A673 (cell line): ENCODE measurements at regions not wholly inside any gene's neighbourhood (a gene's known extent, or its start where the extent isn't known, plus 50 kb on each side); places are given as distances from the start of the nearest gene placed in this dataset.

Source experiments
- BruUV-seq: library from RNA; stranded (reverse); fragments of 400-500 nt; replicated peaks from 2 replicates; lab custom pipeline; 2021; lab: Mats Ljungman, UMichigan
- CTCF ChIA-PET: fragments of 300-600 bp; sonication (Branson Sonifier 250); formaldehyde crosslinking; loops from one replicate; lab custom pipeline; 2022; ENCODE audit warnings: antibody characterized with exemption; lab: Charles Lee
- POLR2A ChIA-PET: fragments of 300-600 bp; sonication (Branson Sonifier 250); formaldehyde crosslinking; loops from one replicate; lab custom pipeline; 2022; ENCODE audit warnings: antibody characterized with exemption; ENCODE audit not compliant: low non-redundant PET; lab: Charles Lee
- DNase-seq: peaks from one replicate; pipeline ENCODE4 v3.0.0-alpha.2; 2015; ENCODE audit warnings: low spot score
- H3K27ac ChIP-seq: fragments of 200-600 bp; sonication (generic); 2 replicates; pipeline ENCODE4 v1.5.1; 2016; ENCODE audit warnings: mixed run types, low read depth, mild to moderate bottlenecking, mixed read lengths, antibody characterized with exemption, low read length; ENCODE audit not compliant: poor library complexity, severe bottlenecking
- H3K27me3 ChIP-seq: fragments of 200-600 bp; sonication (generic); replicated peaks from 2 replicates; pipeline ENCODE4 v1.6.1; 2017; ENCODE audit warnings: mixed run types, low read depth, mild to moderate bottlenecking, mixed read lengths, antibody characterized with exemption, low read length; ENCODE audit not compliant: insufficient read depth, poor library complexity
- H3K36me3 ChIP-seq: fragments of 200-600 bp; sonication (generic); 2 replicates; pipeline ENCODE4 v1.6.1; 2016; ENCODE audit warnings: mixed run types, mild to moderate bottlenecking, mixed read lengths, antibody characterized with exemption, low read length; ENCODE audit not compliant: insufficient read depth, poor library complexity, severe bottlenecking
- H3K4me1 ChIP-seq: fragments of 200-600 bp; sonication (generic); 2 replicates; pipeline ENCODE4 v1.6.1; 2017; ENCODE audit warnings: mixed run types, mild to moderate bottlenecking, mixed read lengths, antibody characterized with exemption, low read length; ENCODE audit not compliant: insufficient read depth, poor library complexity, severe bottlenecking
- H3K4me3 ChIP-seq: fragments of 200-600 bp; sonication (generic); 2 replicates; pipeline ENCODE4 v1.5.1; 2016; ENCODE audit warnings: low read depth, mixed run types, mild to moderate bottlenecking, mixed read lengths, low read length; ENCODE audit not compliant: poor library complexity, severe bottlenecking
- H3K9me3 ChIP-seq: fragments of 200-600 bp; sonication (generic); 2 replicates; pipeline ENCODE4 v1.6.1; 2016; ENCODE audit warnings: mixed run types, low read depth, mild to moderate bottlenecking, mixed read lengths, antibody characterized with exemption, low read length; ENCODE audit not compliant: poor library complexity, severe bottlenecking
- EZH2 ChIP-seq: fragments of 200-600 bp; sonication (generic); IDR thresholded peaks from 2 replicates; pipeline ENCODE4 v1.6.1; 2017; ENCODE audit warnings: borderline replicate concordance, low read depth, mild to moderate bottlenecking, mixed read lengths, antibody characterized with exemption, low read length; ENCODE audit not compliant: poor library complexity, severe bottlenecking
- intact Hi-C: fragments of 100-400 bp; cut with micrococcal nuclease; formaldehyde crosslinking; loops from one replicate; pipeline ENCODE4 v1.10.0; 2022; ENCODE audit not compliant: unreplicated experiment
- TF ChIP-seq, protein P1 (sequence below): fragments of 300-800, 200-600 bp; sonication (generic); conservative IDR thresholded peaks from 2 replicates; pipeline ENCODE4 v1.5.1; 2017; ENCODE audit warnings: low read depth, mild to moderate bottlenecking, antibody characterized with exemption, low read length, moderate library complexity, mixed read lengths

DNA sequence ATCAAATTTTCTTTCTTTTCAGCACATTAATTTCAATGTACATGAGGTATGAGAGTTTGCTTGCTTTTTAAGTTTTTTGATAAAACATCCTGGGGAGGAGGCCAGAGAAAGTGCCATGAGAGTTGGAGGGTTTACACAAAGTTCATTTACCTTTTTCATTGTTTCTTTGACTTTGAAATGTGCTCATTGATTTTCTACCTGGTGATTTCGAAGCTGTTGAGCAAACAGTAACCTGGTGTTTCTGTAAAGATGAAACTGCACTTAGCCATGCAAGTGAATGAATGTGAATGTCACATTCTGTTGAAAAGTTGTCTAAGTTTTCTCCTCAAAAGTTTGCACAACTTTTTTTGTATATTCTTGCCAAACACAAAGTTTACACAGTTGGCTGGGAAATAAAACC lies 797.0 kb downstream of the METTL4 start:
- ChIA-PET CTCF (no interaction called here), POLR2A (no interaction called here)
- BruUV-seq: no TSS peak
- no peak for DNase-seq
- Histone ChIP-seq H3K4me3 (no peak overlapping the region), H3K27me3 (no peaks in the 10 kb centered on the region), H3K9me3 (no peaks in the 10 kb centered on the region), H3K36me3 (no peaks in the 10 kb centered on the region), H3K4me1 (no peaks in the 10 kb centered on the region), H3K27ac (no peak overlapping the region)
- intact Hi-C loops: no loop called here
- no peak for TF ChIP-seq EZH2
- TF ChIP-seq, protein P1, sequence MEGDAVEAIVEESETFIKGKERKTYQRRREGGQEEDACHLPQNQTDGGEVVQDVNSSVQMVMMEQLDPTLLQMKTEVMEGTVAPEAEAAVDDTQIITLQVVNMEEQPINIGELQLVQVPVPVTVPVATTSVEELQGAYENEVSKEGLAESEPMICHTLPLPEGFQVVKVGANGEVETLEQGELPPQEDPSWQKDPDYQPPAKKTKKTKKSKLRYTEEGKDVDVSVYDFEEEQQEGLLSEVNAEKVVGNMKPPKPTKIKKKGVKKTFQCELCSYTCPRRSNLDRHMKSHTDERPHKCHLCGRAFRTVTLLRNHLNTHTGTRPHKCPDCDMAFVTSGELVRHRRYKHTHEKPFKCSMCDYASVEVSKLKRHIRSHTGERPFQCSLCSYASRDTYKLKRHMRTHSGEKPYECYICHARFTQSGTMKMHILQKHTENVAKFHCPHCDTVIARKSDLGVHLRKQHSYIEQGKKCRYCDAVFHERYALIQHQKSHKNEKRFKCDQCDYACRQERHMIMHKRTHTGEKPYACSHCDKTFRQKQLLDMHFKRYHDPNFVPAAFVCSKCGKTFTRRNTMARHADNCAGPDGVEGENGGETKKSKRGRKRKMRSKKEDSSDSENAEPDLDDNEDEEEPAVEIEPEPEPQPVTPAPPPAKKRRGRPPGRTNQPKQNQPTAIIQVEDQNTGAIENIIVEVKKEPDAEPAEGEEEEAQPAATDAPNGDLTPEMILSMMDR: no peak

DNA sequence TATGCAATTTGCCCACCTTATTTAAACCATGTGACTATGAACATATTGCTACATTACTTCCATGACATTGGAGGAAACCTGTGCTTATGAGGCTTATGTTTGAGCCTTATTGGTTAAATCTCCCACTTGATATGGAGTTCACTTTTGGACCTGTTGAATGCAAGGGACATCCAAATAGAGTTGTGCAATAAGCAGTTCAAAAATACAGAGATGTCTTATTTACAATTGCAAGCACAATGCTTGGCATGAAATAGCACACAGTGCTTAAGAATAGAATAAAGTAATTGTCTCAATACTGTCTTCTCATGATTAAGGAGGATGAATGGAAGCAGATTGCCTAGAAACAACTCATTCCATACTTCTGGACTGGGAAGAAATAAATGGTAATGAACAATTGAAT lies 793.5 kb downstream of the METTL4 start:
- TF ChIP-seq, protein P1: no peak
- TF ChIP-seq EZH2: no peak
- no peak for DNase-seq
- no peaks in the 10 kb centered on the region for H3K4me1 ChIP-seq
- no peaks in the 10 kb centered on the region for H3K9me3 ChIP-seq
- ChIA-PET CTCF (no interaction called here), POLR2A (no interaction called here)
- H3K4me3 ChIP-seq: no peak overlapping the region
- H3K27me3 ChIP-seq: no peaks in the 10 kb centered on the region
- H3K27ac ChIP-seq: no peak overlapping the region
- BruUV-seq: no TSS peak
- intact Hi-C loops: no loop called here
- no peaks in the 10 kb centered on the region for H3K36me3 ChIP-seq

DNA sequence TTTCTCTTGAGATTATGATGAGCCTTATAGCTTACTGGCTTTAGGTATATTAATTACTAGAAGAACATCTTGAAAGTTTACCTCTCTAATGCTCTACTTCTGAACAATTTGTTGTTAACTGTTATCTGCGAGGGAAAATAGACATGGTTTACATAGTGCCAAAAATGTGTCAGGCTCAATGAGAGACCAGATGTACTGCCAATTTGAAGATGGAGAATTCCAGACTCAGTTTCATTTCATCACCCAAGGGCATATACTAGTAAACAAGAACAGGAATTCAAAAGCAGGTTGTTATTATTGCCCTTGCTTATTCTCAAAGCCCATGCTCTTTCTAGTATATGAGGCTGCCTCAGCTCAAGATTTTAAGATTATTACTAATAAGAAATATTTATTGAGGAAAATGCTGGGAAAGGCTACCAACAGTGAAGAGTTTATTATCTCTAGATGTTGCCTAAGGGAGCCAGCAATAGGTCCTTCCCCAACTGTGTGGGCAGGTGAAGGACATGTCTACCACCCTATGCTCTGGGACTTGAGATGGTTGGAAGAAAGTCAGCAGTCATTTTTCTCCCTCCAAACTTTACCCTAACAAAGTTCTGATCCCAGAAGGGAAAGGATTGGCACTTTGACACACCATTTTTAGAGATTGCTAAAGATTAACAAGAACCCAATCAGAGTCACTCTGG lies 792.7 kb downstream of the METTL4 start:
- H3K4me1 ChIP-seq: no peaks in the 10 kb centered on the region
- H3K9me3 ChIP-seq: no peaks in the 10 kb centered on the region
- H3K27me3 ChIP-seq: no peaks in the 10 kb centered on the region
- ChIA-PET POLR2A (no interaction called here), CTCF (no interaction called here)
- no peak overlapping the region for H3K27ac ChIP-seq
- intact Hi-C loops: no loop called here
- DNase-seq: no peak
- TF ChIP-seq EZH2: no peak
- TF ChIP-seq, protein P1: no peak
- BruUV-seq: no TSS peak
- H3K36me3 ChIP-seq: no peaks in the 10 kb centered on the region
- no peak overlapping the region for H3K4me3 ChIP-seq
